ENCODE measurements at regions not wholly inside any gene's neighbourhood (a gene's known extent, or its start where the extent isn't known, plus 50 kb on each side); places are given as distances from the start of the nearest gene placed in this dataset.

- WGBS, 5 donors = 69 to 92% (median 79%) methylated on average over 4 of the region's 4 CpGs
- no peak overlapping the region for H3K4me3 ChIP-seq
- H3K27me3 ChIP-seq (replicated peaks in 1 of 7) = no peaks in the 10 kb centered on the region
- no peak overlapping the region for H3K27ac ChIP-seq
- H3K4me1 ChIP-seq = no peaks in the 10 kb centered on the region
- no peak for TF ChIP-seq POLR2AphosphoS5 (IDR thresholded peaks at IDR 0.05)
- TF ChIP-seq CTCF (IDR thresholded peaks at IDR 0.05 in 8 of 11, conservative IDR thresholded peaks at IDR 0.05 in 3 of 11) = no peak
- TF ChIP-seq POLR2A (IDR thresholded peaks at IDR 0.05) = no peak
- H3K9me3 ChIP-seq = no peaks in the 10 kb centered on the region
- intact Hi-C loops (cut with DNase I; ENCODE audit: low total_unique reads) = no loop called here
- DNase-seq = no peak
- no peaks in the 10 kb centered on the region for H3K36me3 ChIP-seq
Measured at GRCh38 chr10:126836009-126836408, 69.2 kb upstream of the DOCK1 start.

- Histone ChIP-seq H3K4me3 (no peak overlapping the region), H3K27me3 (replicated peaks in 1 of 7) (no peaks in the 10 kb centered on the region), H3K27ac (no peak overlapping the region), H3K4me1 (no peaks in the 10 kb centered on the region), H3K9me3 (no peaks in the 10 kb centered on the region), H3K36me3 (no peaks in the 10 kb centered on the region)
- TF ChIP-seq CTCF (IDR thresholded peaks at IDR 0.05 in 8 of 11, conservative IDR thresholded peaks at IDR 0.05 in 3 of 11) (no peak), POLR2AphosphoS5 (IDR thresholded peaks at IDR 0.05) (no peak), POLR2A (IDR thresholded peaks at IDR 0.05) (no peak)
- intact Hi-C loops (cut with DNase I; ENCODE audit: low total_unique reads) = no loop called here
- WGBS, 5 donors = 86 to 93% (median 87%) methylated on average over 4 of the region's 4 CpGs
- no peak for DNase-seq
Measured at GRCh38 chr10:126838316-126838715, 66.9 kb upstream of the DOCK1 start.

GRCh38 chr10:126839094-126839761 lies 66.0 kb upstream of the DOCK1 start:
- no peak for DNase-seq
- intact Hi-C loops (cut with DNase I; ENCODE audit: low total_unique reads) = no loop called here
- WGBS, 5 donors = 57 to 72% (median 60%) methylated on average over 11 of the region's 11 CpGs
- Histone ChIP-seq H3K9me3 (no peaks in the 10 kb centered on the region), H3K4me3 (no peak overlapping the region), H3K4me1 (no peaks in the 10 kb centered on the region), H3K36me3 (no peaks in the 10 kb centered on the region), H3K27me3 (replicated peaks in 1 of 7) (no peaks in the 10 kb centered on the region), H3K27ac (no peak overlapping the region)
- no peak for TF ChIP-seq CTCF (IDR thresholded peaks at IDR 0.05 in 8 of 11, conservative IDR thresholded peaks at IDR 0.05 in 3 of 11)
- no peak for TF ChIP-seq POLR2A (IDR thresholded peaks at IDR 0.05)
- no peak for TF ChIP-seq POLR2AphosphoS5 (IDR thresholded peaks at IDR 0.05)

GRCh38 chr10:126840576-126841135 lies 64.6 kb upstream of the DOCK1 start:
- H3K9me3 ChIP-seq = no peaks in the 10 kb centered on the region
- 78 to 88% (median 81%) methylated on average over 10 of the region's 10 CpGs for WGBS, 5 donors
- no peaks in the 10 kb centered on the region for H3K27me3 ChIP-seq (replicated peaks in 1 of 7)
- no peaks in the 10 kb centered on the region for H3K4me1 ChIP-seq
- TF ChIP-seq POLR2AphosphoS5 (IDR thresholded peaks at IDR 0.05) (no peak), CTCF (IDR thresholded peaks at IDR 0.05 in 8 of 11, conservative IDR thresholded peaks at IDR 0.05 in 3 of 11) (no peak)
- no peak overlapping the region for H3K4me3 ChIP-seq
- DNase-seq = no peak
- intact Hi-C loops (cut with DNase I; ENCODE audit: low total_unique reads) = no loop called here
- no peaks in the 10 kb centered on the region for H3K36me3 ChIP-seq
- no peak overlapping the region for H3K27ac ChIP-seq

Data from spleen (tissue), 11 donors.